Heart right ventricle (tissue), 16 donors: ENCODE measurements at regions not wholly inside any gene's neighbourhood (a gene's known extent, or its start where the extent isn't known, plus 50 kb on each side); places are given as distances from the start of the nearest gene placed in this dataset.

Experiments
- ATAC-seq, 8 donors: fragments of 200-7000 bp; cut with Tn5 transposase; one replicate each; pipeline ENCODE4 v1.9.1; 2020; ENCODE audit warnings: mild to moderate bottlenecking in 8 of 8, moderate library complexity in 8 of 8, moderate number of reproducible peaks in 1 of 8
- DNase-seq, 2 donors: peaks; one replicate each; pipeline ENCODE4 v3.0.0-alpha.2; 2020
- H3K27ac ChIP-seq, 10 donors: fragments of 200-600 bp; sonication (generic) in 2 of 10; one replicate each; pipeline versions ENCODE4 v1.5.0 to v1.8.0; 2020 to 2022; ENCODE audit warnings: mild to moderate bottlenecking in 3 of 10
- H3K27me3 ChIP-seq, 7 donors: fragments of 200-600 bp; one replicate each; pipeline ENCODE4 v1.8.0; 2021 to 2022; ENCODE audit warnings: mild to moderate bottlenecking in 2 of 7
- H3K36me3 ChIP-seq, 9 donors: fragments of 200-600 bp; sonication (generic) in 1 of 9; one replicate each; pipeline versions ENCODE4 v1.5.0 to v1.8.0; 2020 to 2022; ENCODE audit warnings: mild to moderate bottlenecking in 2 of 9
- H3K4me1 ChIP-seq, 9 donors: fragments of 200-600 bp; sonication (generic) in 1 of 9; one replicate each; pipeline versions ENCODE4 v1.5.0 to v1.8.0; 2020 to 2022; ENCODE audit warnings: mild to moderate bottlenecking in 4 of 9
- H3K4me3 ChIP-seq, 10 donors: fragments of 200-600 bp; sonication (generic) in 2 of 10; one replicate each; pipeline versions ENCODE4 v1.5.0 to v1.8.0; 2020 to 2022; ENCODE audit warnings: mild to moderate bottlenecking in 7 of 10, moderate library complexity in 2 of 10
- H3K9me3 ChIP-seq, 11 donors: fragments of 200-600 bp in 10 of 11; sonication (generic) in 2 of 11; one replicate each; pipeline versions ENCODE4 v1.5.0 to v1.8.0; 2013 to 2022; ENCODE audit warnings: mild to moderate bottlenecking in 2 of 11, control low read depth in 1 of 11, moderate library complexity in 1 of 11
- WGBS, 2 donors: extraction: QIAGEN DNeasy Blood & Tissue Kit; methylation state at CpG; one replicate each; pipeline ENCODE4 v1.1.7; 2013; ENCODE audit warnings: inconsistent platforms in 1 of 2; 5-methylcytosine and 5-hydroxymethylcytosine counted together
- intact Hi-C, 10 donors: fragments of 100-400 bp; cut with DNase I; formaldehyde crosslinking; loops; one replicate each; pipeline versions ENCODE4 v1.11.1 to v1.14.2; 2022
- TF ChIP-seq, protein P1 (sequence below), 9 donors: fragments of 200-600 bp; sonication (generic) in 2 of 9; IDR thresholded peaks; one replicate each; pipeline versions ENCODE4 v1.5.0 to v1.8.0; 2021 to 2022; ENCODE audit warnings: antibody characterized with exemption in 9 of 9, mild to moderate bottlenecking in 5 of 9, moderate library complexity in 1 of 9
- donor health status: Arrhythmogenic right ventricular cardiomyopathy.
- donor health status: ischemic (EF 13 %, LVEDD 7.1; RV severe dilation, severe dysfunction).
- donor health status: healthy with polysubstance abuse.
- donor health status: DM: no; HTN: yes; CAD: no.
- donor health status: DM: no; HTN: no; CAD: no.
- donor health status: ischemic (EF 25% LVEDD 6.9; RV normal size, moderate dysfunction).
- donor health status: ischemic (EF 25% LVEDD 5.7; RV mildly dilated, moderate dysfunction).
- donor health status: healthy.
- donor health status: DM: yes; HTN: yes; CAD: no.
- donor health status: Ischemic cardiomyopathy.
- donor health status: ischemic (EF 35%, LVEDD 5.7; RV mildly dilated, moderate dysfunction).
- donor health status: nonischemic (EF 11% LVEDD 7.7; RV severe dilation, severe dysfunction).
- donor health status: DM: yes; HTN: yes; CAD: no.
- donor health status: PGD.
- donor health status: ischemic (EF 29% LVEDD 5.4; RV normal size, mild dysfunction).
- donor health status: nonischemic (EF 23%, LVEDD 6.1; RV moderate dilation, normal function).

DNA sequence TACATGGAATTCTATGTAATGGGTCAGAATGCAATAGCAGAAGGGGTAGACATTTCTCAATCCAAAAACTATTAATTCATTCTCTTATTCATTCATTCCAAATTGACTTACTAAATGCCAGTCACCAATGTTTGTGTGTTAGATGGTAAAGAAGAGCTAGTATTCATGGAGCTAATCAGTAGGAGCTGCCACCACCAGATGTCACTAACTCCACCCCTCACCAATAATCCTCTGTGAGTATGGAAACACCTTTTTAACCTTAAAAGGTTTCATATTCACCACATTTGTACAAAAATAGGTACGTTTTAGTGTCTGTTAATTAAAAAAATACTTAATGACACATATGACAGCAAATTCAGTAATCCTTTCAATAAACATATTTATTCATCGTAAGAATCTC is 131.8 kb upstream of the PKN2 start:
- no peak overlapping the region for H3K27ac ChIP-seq
- H3K9me3 ChIP-seq = no peaks in the 10 kb centered on the region
- 83% methylated on average over 2 of the region's 2 CpGs for WGBS, 2 donors
- H3K27me3 ChIP-seq = no peaks in the 10 kb centered on the region
- no peak overlapping the region for H3K4me3 ChIP-seq
- ATAC-seq = no peak
- no peaks in the 10 kb centered on the region for H3K36me3 ChIP-seq
- no peaks in the 10 kb centered on the region for H3K4me1 ChIP-seq
- intact Hi-C loops = loop anchor here in 1 of 10 donors (10.0 kb wide), 1 partner anchor 367 kb away; no protein-coding TSS in a partner anchor
- TF ChIP-seq, protein P1, sequence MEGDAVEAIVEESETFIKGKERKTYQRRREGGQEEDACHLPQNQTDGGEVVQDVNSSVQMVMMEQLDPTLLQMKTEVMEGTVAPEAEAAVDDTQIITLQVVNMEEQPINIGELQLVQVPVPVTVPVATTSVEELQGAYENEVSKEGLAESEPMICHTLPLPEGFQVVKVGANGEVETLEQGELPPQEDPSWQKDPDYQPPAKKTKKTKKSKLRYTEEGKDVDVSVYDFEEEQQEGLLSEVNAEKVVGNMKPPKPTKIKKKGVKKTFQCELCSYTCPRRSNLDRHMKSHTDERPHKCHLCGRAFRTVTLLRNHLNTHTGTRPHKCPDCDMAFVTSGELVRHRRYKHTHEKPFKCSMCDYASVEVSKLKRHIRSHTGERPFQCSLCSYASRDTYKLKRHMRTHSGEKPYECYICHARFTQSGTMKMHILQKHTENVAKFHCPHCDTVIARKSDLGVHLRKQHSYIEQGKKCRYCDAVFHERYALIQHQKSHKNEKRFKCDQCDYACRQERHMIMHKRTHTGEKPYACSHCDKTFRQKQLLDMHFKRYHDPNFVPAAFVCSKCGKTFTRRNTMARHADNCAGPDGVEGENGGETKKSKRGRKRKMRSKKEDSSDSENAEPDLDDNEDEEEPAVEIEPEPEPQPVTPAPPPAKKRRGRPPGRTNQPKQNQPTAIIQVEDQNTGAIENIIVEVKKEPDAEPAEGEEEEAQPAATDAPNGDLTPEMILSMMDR (IDR thresholded peaks at IDR 0.05) = no peak
- no peak for DNase-seq

GRCh38 chr1:88557014-88557413 is 127.1 kb upstream of the PKN2 start:
- Histone ChIP-seq H3K4me3 (no peak overlapping the region), H3K9me3 (no peaks in the 10 kb centered on the region), H3K27ac (no peak overlapping the region), H3K36me3 (no peaks in the 10 kb centered on the region), H3K4me1 (no peaks in the 10 kb centered on the region), H3K27me3 (no peaks in the 10 kb centered on the region)
- no peak for ATAC-seq
- intact Hi-C loops = loop anchor here in 1 of 10 donors (10.0 kb wide), 1 partner anchor 372 kb away; no protein-coding TSS in a partner anchor
- 88 to 95% methylated on average over 3 of the region's 3 CpGs for WGBS, 2 donors
- TF ChIP-seq, protein P1 (IDR thresholded peaks at IDR 0.05) = no peak
- DNase-seq = no peak

- Histone ChIP-seq H3K4me1 (no peaks in the 10 kb centered on the region), H3K27ac (no peak overlapping the region), H3K9me3 (no peaks in the 10 kb centered on the region), H3K36me3 (no peaks in the 10 kb centered on the region), H3K27me3 (no peaks in the 10 kb centered on the region), H3K4me3 (no peak overlapping the region)
- TF ChIP-seq, protein P1 (IDR thresholded peaks at IDR 0.05) = no peak
- ATAC-seq (no peak), DNase-seq (no peak)
- intact Hi-C loops = loop anchor here in 1 of 10 donors (10.0 kb wide), 1 partner anchor 1256 kb away; no protein-coding TSS in a partner anchor
- WGBS, 2 donors = 90 to 93% methylated on average over 3 of the region's 3 CpGs
Observed at GRCh38 chr1:88560621-88561020, 123.5 kb upstream of the PKN2 start.

- no peak overlapping the region for H3K4me3 ChIP-seq
- no peaks in the 10 kb centered on the region for H3K27me3 ChIP-seq
- ATAC-seq (no peak), DNase-seq (no peak)
- intact Hi-C loops = loop anchor here in 1 of 10 donors (10.0 kb wide), 1 partner anchor 1258 kb away; no protein-coding TSS in a partner anchor
- H3K4me1 ChIP-seq = no peaks in the 10 kb centered on the region
- TF ChIP-seq, protein P1 (IDR thresholded peaks at IDR 0.05) = no peak
- no peaks in the 10 kb centered on the region for H3K36me3 ChIP-seq
- WGBS, 2 donors = 67 to 68% methylated on average over 3 of the region's 3 CpGs
- no peak overlapping the region for H3K27ac ChIP-seq
- H3K9me3 ChIP-seq = no peaks in the 10 kb centered on the region
Observed at GRCh38 chr1:88562991-88563390, 121.1 kb upstream of the PKN2 start.
